ENCODE measurements at regions not wholly inside any gene's neighbourhood (a gene's known extent, or its start where the extent isn't known, plus 50 kb on each side); places are given as distances from the start of the nearest gene placed in this dataset.

- no peak for TF ChIP-seq CTCF (IDR thresholded peaks at IDR 0.05)
- no peak for TF ChIP-seq POLR2AphosphoS5 (IDR thresholded peaks at IDR 0.05)
These were observed 58.4 kb upstream of the NT5C1B start for GRCh38 chr2:18647731-18648130.

Data from gastroesophageal sphincter (tissue), 3 donors.